Lung microvascular endothelial cell (primary cell): ENCODE measurements at regions not wholly inside any gene's neighbourhood (a gene's known extent, or its start where the extent isn't known, plus 50 kb on each side); places are given as distances from the start of the nearest gene placed in this dataset.

Source experiments
- DNase-seq, 2 donors: peaks; one replicate each; pipeline versions ENCODE4 v3.0.0 to v3.0.0-alpha.2; 2010; ENCODE audit warnings: low read depth in 2 of 2

GRCh38 chr7:88432301-88432700 is 125.6 kb upstream of the STEAP4 start:
- DNase-seq = no peak

GRCh38 chr7:88431882-88432281 is 125.2 kb upstream of the STEAP4 start:
- no peak for DNase-seq

GRCh38 chr7:88429382-88429781 is 122.7 kb upstream of the STEAP4 start:
- peak in 1 of 2 donors; percentile 1 for DNase-seq

GRCh38 chr7:88402529-88402928 is 95.8 kb upstream of the STEAP4 start:
- no peak for DNase-seq

GRCh38 chr7:88401009-88401623 is 94.4 kb upstream of the STEAP4 start:
- DNase-seq = peak; percentile 15 to 27

GRCh38 chr7:88399696-88400240 is 93.1 kb upstream of the STEAP4 start:
- no peak for DNase-seq

- no peak for DNase-seq
These were observed 92.3 kb upstream of the STEAP4 start for GRCh38 chr7:88399036-88399435.

GRCh38 chr7:88398459-88398858 is 91.8 kb upstream of the STEAP4 start:
- DNase-seq = no peak

- no peak for DNase-seq
These were observed 90.2 kb upstream of the STEAP4 start for GRCh38 chr7:88396948-88397322.

- peak; percentile 15 to 82 for DNase-seq
These were observed 89.7 kb upstream of the STEAP4 start for GRCh38 chr7:88396295-88396947.

GRCh38 chr7:88395715-88396114 is 89.0 kb upstream of the STEAP4 start:
- DNase-seq = no peak

- no peak for DNase-seq
These were observed 84.6 kb upstream of the STEAP4 start for GRCh38 chr7:88391247-88391646.

GRCh38 chr7:88387368-88387767 is 80.7 kb upstream of the STEAP4 start:
- no peak for DNase-seq

- no peak for DNase-seq
These were observed 80.0 kb upstream of the STEAP4 start for GRCh38 chr7:88386665-88387156.

- DNase-seq = no peak
These were observed 70.7 kb upstream of the STEAP4 start for GRCh38 chr7:88377434-88377833.

- no peak for DNase-seq
These were observed 62.0 kb upstream of the STEAP4 start for GRCh38 chr7:88368686-88369085.

- no peak for DNase-seq
These were observed 60.2 kb upstream of the STEAP4 start for GRCh38 chr7:88366845-88367244.

- DNase-seq = no peak
These were observed 57.2 kb upstream of the STEAP4 start for GRCh38 chr7:88363869-88364268.

- DNase-seq = no peak
These were observed 56.6 kb upstream of the STEAP4 start for GRCh38 chr7:88363249-88363648.

GRCh38 chr7:88361357-88361756 is 54.7 kb upstream of the STEAP4 start:
- DNase-seq = no peak

- no peak for DNase-seq
These were observed 52.2 kb upstream of the STEAP4 start for GRCh38 chr7:88358881-88359280.

GRCh38 chr7:88358526-88358838 is 51.8 kb upstream of the STEAP4 start:
- no peak for DNase-seq

- DNase-seq = peak; percentile 1 to 56
These were observed 51.3 kb upstream of the STEAP4 start for GRCh38 chr7:88357781-88358525.
